Myocyte (in vitro differentiated cells): ENCODE measurements at regions not wholly inside any gene's neighbourhood (a gene's known extent, or its start where the extent isn't known, plus 50 kb on each side); places are given as distances from the start of the nearest gene placed in this dataset.
"Not testable (repeated sequence)": the region's sequence is repeated elsewhere in the genome, so short reads cannot be mapped to it uniquely, and the experiment has no call there.

Experiments
- DNase-seq: peaks from one replicate; pipeline ENCODE4 v3.0.0-alpha.2; 2012; ENCODE audit warnings: low read depth

- DNase-seq: not testable (repeated sequence)
Measured at GRCh38 chr16:21487956-21488355, 111.4 kb upstream of the METTL9 start.

GRCh38 chr16:21499046-21499445, 100.3 kb upstream of the METTL9 start:
- not testable (repeated sequence) for DNase-seq

- peak; percentile 68 for DNase-seq
Measured at GRCh38 chr16:21501223-21501868, 98.0 kb upstream of the METTL9 start.

GRCh38 chr16:21501869-21502667, 97.3 kb upstream of the METTL9 start:
- DNase-seq: peak; percentile 93

- not testable (repeated sequence) for DNase-seq
Measured at GRCh38 chr16:21503574-21503920, 95.8 kb upstream of the METTL9 start.

- not testable (repeated sequence) for DNase-seq
Measured at GRCh38 chr16:21503941-21504832, 95.2 kb upstream of the METTL9 start.

GRCh38 chr16:21505751-21506520, 93.4 kb upstream of the METTL9 start:
- DNase-seq: peak; percentile 15

- DNase-seq: peak; percentile 13
Measured at GRCh38 chr16:21506857-21507456, 92.4 kb upstream of the METTL9 start.

- peak; percentile 82 for DNase-seq
Measured at GRCh38 chr16:21507631-21508305, 91.6 kb upstream of the METTL9 start.

- peak; percentile 86 for DNase-seq
Measured at GRCh38 chr16:21508661-21509436, 90.5 kb upstream of the METTL9 start.

- peak; percentile 79 for DNase-seq
Measured at GRCh38 chr16:21509437-21510086, 89.8 kb upstream of the METTL9 start.

- not testable (repeated sequence) for DNase-seq
Measured at GRCh38 chr16:21510869-21511255, 88.5 kb upstream of the METTL9 start.

- peak; percentile 92 for DNase-seq
Measured at GRCh38 chr16:21511315-21512210, 87.8 kb upstream of the METTL9 start.

GRCh38 chr16:21512280-21513192, 86.8 kb upstream of the METTL9 start:
- DNase-seq: peak; percentile 10

GRCh38 chr16:21513337-21513741, 86.0 kb upstream of the METTL9 start:
- DNase-seq: peak; percentile 61

GRCh38 chr16:21513812-21514473, 85.4 kb upstream of the METTL9 start:
- DNase-seq: not testable (repeated sequence)
